Inferior parietal cortex (tissue), 1 donor: ENCODE measurements at regions not wholly inside any gene's neighbourhood (a gene's known extent, or its start where the extent isn't known, plus 50 kb on each side); places are given as distances from the start of the nearest gene placed in this dataset.

Experiments
- DNase-seq: peaks from one replicate; pipeline ENCODE4 v3.0.0-alpha.2; 2016; ENCODE audit errors: extremely low spot score

- DNase-seq = no peak
Measured at GRCh38 chr20:24815196-24815815, 133.8 kb upstream of the CST7 start.

- DNase-seq = no peak
Measured at GRCh38 chr20:24815931-24816330, 133.1 kb upstream of the CST7 start.

GRCh38 chr20:24816431-24816830, 132.6 kb upstream of the CST7 start:
- DNase-seq = no peak

GRCh38 chr20:24816907-24817306, 132.2 kb upstream of the CST7 start:
- no peak for DNase-seq

DNA sequence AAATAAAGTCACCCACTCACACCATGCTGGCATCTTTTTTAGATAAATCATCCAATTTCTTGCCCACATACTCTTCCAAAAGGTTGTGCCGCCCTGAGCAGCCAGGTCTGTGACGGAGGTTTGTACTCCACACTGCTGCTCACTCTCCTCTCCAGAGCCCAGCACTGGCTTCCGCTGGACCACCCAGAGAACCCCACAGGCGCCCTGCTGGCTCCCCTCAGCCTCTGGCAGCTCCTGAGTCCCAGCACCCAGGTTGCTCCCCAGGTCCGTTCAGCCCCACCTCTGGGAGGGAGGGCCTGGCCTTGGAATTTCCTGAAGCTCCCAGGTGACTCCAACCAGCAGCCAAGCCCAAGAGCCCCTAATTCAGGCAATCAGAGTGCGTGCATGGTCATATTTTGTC, 131.7 kb upstream of the CST7 start:
- no peak for DNase-seq

- no peak for DNase-seq
Measured at GRCh38 chr20:24818056-24818455, 131.0 kb upstream of the CST7 start.

GRCh38 chr20:24819331-24819965, 129.6 kb upstream of the CST7 start:
- DNase-seq = no peak

- DNase-seq = no peak
Measured at GRCh38 chr20:24820345-24820744, 128.7 kb upstream of the CST7 start.

GRCh38 chr20:24821391-24821790, 127.7 kb upstream of the CST7 start:
- DNase-seq = no peak

DNA sequence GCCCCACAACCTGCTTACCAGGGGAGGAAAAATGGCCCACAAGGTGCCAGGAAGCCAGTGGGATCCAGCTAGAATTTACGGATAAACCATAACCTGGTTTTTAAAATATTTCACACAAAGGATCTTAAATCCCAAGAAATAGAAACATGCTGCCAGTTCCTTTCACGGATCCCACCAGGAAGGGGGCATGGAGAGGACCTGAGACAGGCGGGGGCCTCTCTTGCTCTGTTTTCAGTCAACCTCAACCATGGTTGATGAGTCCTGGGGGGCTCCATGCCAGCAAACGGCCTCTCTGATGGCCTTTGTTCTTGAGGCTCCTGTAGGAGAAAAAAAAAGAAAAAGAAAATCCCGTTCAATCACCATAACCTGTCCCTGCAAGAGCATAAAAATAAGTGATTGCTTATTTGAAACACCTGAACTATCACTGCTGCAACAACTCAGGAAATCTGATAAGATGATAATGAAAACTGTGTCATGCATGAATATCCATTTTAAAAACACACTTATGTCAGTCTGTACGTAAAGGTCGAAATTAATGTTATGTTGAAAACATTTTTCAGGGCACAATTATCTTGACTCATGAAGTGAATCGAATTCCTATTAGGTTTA, 125.8 kb upstream of the CST7 start:
- DNase-seq = no peak

GRCh38 chr20:24823989-24824693, 124.9 kb upstream of the CST7 start:
- DNase-seq = no peak

DNA sequence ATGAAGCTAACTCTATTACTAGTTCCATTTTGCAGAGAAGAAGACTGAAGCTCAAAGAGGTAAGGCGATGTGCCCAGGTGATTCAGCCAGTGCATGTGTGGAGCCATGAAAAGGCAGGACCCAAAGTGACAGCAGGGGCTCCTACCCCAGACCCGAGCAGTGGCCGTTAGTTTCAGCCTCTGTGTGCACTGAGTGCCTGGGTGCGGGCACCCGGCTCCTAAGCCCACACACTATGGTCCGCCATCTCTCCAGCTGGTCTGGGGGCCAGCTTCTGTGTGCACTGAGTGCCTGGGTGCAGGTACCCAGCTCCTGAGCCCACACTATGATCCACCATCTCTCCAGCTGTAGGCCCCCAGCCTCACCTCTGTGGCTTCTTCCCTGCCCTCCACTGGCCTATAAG, 123.5 kb upstream of the CST7 start:
- no peak for DNase-seq

GRCh38 chr20:24827603-24828295, 121.3 kb upstream of the CST7 start:
- no peak for DNase-seq

DNA sequence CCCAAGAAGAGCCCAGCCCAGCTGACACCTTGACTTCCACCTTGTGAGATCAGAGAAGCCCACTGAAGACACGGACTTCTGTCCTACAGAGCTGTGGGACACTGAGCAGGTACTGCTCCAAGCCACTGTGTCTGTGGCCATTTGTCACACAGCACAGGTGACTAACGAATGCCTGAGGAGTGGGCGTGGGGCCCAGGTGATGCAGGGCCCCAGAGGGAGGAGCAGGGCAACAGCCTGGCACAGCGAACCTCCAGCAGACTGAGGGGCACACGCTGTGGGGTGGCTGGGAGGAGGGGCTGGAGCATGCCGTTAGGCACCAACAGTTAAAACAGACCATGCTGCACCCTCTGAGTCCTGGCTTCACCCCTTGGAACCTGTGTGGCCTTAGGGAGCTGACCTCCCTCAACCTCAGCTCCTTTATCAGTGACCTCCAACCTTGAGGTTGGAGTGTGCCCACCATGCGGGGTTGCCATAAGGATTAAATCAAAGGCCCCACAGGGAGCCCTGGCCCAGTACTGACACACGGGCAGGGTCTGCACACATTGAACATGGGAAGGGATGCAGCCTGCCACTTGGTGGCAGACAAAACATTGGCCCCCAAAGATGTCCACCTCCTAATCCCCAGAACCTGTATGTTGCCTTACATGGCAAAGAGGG, 119.9 kb upstream of the CST7 start:
- no peak for DNase-seq

- DNase-seq = no peak
Measured at GRCh38 chr20:24829649-24830370, 119.3 kb upstream of the CST7 start.

DNA sequence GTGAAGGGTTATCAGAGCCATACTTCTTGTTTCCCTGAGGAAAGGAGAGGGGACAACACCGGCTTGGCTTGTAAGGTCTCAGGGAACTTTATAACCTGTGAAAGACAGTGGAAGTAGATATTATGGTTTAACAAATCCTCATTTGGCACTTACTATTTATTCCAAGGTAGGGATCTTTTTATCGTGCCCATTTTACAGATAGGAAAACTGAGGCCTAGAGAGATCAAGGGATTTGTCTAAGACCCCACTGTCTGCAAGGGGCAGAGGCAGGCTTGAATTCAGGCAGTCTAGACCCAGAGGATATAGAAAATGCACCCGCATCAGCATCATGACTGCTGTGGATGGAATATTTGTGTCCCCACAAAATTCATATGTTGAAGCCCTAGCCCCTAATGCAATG, 118.4 kb upstream of the CST7 start:
- DNase-seq = no peak

- DNase-seq = no peak
Measured at GRCh38 chr20:24831232-24831631, 117.8 kb upstream of the CST7 start.

DNA sequence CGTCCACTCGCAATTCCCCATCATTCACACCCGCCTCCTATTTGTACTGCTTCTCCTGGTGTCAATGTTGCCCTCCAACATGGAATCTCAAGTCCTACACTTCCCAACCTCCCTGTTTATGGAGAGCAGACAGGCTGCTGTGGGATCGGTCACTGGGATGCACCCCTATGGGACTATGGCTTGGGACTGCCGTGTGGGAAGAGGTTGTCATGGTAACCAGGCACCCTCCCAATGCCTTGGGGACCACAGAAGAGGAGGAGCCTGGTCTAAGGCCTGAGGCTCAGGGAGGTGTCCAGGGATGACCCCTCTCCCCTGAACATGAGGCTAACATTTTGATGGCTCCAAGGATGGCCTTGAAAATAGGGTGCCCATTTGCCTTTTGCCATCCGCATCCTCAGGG, 116.6 kb upstream of the CST7 start:
- no peak for DNase-seq

GRCh38 chr20:24833592-24833991, 115.5 kb upstream of the CST7 start:
- DNase-seq = no peak

- DNase-seq = no peak
Measured at GRCh38 chr20:24834310-24834709, 114.8 kb upstream of the CST7 start.

DNA sequence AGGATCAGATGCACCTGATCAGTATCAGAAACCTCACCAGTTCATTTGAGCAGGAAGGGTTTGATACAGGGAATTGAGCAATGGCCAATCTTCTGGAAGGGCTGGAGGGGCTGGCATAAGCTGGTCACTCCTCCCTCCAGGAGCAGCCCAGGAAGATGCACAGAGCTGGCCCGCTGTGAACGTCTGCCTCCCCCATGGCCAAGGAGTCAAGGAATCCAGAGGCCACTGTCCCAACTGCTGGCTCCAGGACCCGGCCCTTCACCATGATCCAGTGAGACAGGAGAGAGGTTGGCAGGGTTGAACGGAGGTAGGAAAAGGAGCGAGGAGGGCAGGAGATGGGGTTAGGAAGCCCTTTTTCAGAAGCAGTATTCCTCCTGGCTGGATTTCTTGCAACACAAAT, 113.9 kb upstream of the CST7 start:
- no peak for DNase-seq
